ENCODE measurements at regions not wholly inside any gene's neighbourhood (a gene's known extent, or its start where the extent isn't known, plus 50 kb on each side); places are given as distances from the start of the nearest gene placed in this dataset.

GRCh38 chr12:75699728-75700496 is 188.5 kb upstream of the KRR1 start:
- Histone ChIP-seq H3K4me3 (replicated peaks; ENCODE audit: insufficient read depth, low read length) (no peak overlapping the region), H3K27ac (replicated peaks) (no peak overlapping the region), H3K27me3 (ENCODE audit: insufficient read depth, poor library complexity, severe bottlenecking) (no peaks in the 10 kb centered on the region)
- no peak for DNase-seq (ENCODE audit: low read depth in 1 of 2, low spot score in 1 of 2)
- no peak for TF ChIP-seq CTCF (IDR thresholded peaks at IDR 0.05; ENCODE audit: insufficient read depth, low read length)
- no peak for TF ChIP-seq SPI1 (IDR thresholded peaks at IDR 0.05; ENCODE audit: borderline replicate concordance, low read depth)
- TF ChIP-seq REST (IDR thresholded peaks at IDR 0.05; ENCODE audit: insufficient replicate concordance, low read depth): no peak
- TF ChIP-seq POLR2AphosphoS5 (IDR thresholded peaks at IDR 0.05; ENCODE audit: low read depth): no peak
- no peak for TF ChIP-seq GABPA (IDR thresholded peaks at IDR 0.05; ENCODE audit: low read depth)

- Histone ChIP-seq H3K4me3 (replicated peaks; ENCODE audit: insufficient read depth, low read length) (no peak overlapping the region), H3K27me3 (ENCODE audit: insufficient read depth, poor library complexity, severe bottlenecking) (no peaks in the 10 kb centered on the region), H3K27ac (replicated peaks) (no peak overlapping the region)
- no peak for TF ChIP-seq POLR2AphosphoS5 (IDR thresholded peaks at IDR 0.05; ENCODE audit: low read depth)
- TF ChIP-seq SPI1 (IDR thresholded peaks at IDR 0.05; ENCODE audit: borderline replicate concordance, low read depth): no peak
- no peak for TF ChIP-seq GABPA (IDR thresholded peaks at IDR 0.05; ENCODE audit: low read depth)
- TF ChIP-seq REST (IDR thresholded peaks at IDR 0.05; ENCODE audit: insufficient replicate concordance, low read depth): no peak
- TF ChIP-seq CTCF (IDR thresholded peaks at IDR 0.05; ENCODE audit: insufficient read depth, low read length): no peak
- no peak for DNase-seq (ENCODE audit: low read depth in 1 of 2, low spot score in 1 of 2)
These were observed 187.8 kb upstream of the KRR1 start for GRCh38 chr12:75699251-75699650.

- no peak for TF ChIP-seq GABPA (IDR thresholded peaks at IDR 0.05; ENCODE audit: low read depth)
- TF ChIP-seq POLR2AphosphoS5 (IDR thresholded peaks at IDR 0.05; ENCODE audit: low read depth): no peak
- no peak for TF ChIP-seq REST (IDR thresholded peaks at IDR 0.05; ENCODE audit: insufficient replicate concordance, low read depth)
- no peak for TF ChIP-seq CTCF (IDR thresholded peaks at IDR 0.05; ENCODE audit: insufficient read depth, low read length)
- TF ChIP-seq SPI1 (IDR thresholded peaks at IDR 0.05; ENCODE audit: borderline replicate concordance, low read depth): no peak
- DNase-seq (ENCODE audit: low read depth in 1 of 2, low spot score in 1 of 2): no peak
- no peak overlapping the region for H3K27ac ChIP-seq (replicated peaks)
These were observed 186.6 kb upstream of the KRR1 start for GRCh38 chr12:75698052-75698451.

More at GRCh38 chr12:75698052-75698451, 186.6 kb upstream of the KRR1 start:
- Histone ChIP-seq H3K4me3 (replicated peaks; ENCODE audit: insufficient read depth, low read length) (no peak overlapping the region), H3K27me3 (ENCODE audit: insufficient read depth, poor library complexity, severe bottlenecking) (no peaks in the 10 kb centered on the region)
